Mesenchymal stem cell (in vitro differentiated cells and primary cell): ENCODE measurements at regions not wholly inside any gene's neighbourhood (a gene's known extent, or its start where the extent isn't known, plus 50 kb on each side); places are given as distances from the start of the nearest gene placed in this dataset.

Source experiments
- DNase-seq: peaks from one replicate; pipeline ENCODE4 v3.0.0-alpha.2; 2013
- H2AFZ ChIP-seq: one replicate; pipeline ENCODE4 v1.6.1; 2013; ENCODE audit warnings: low read depth, mild to moderate bottlenecking, control low read depth, inconsistent platforms, low read length, moderate library complexity
- H2AK5ac ChIP-seq: 2 replicates; pipeline ENCODE4 v1.6.1; 2013; ENCODE audit warnings: low read length, moderate library complexity, mild to moderate bottlenecking, inconsistent platforms; ENCODE audit not compliant: severe bottlenecking
- H2BK120ac ChIP-seq: one replicate; pipeline ENCODE4 v1.6.1; 2013; ENCODE audit warnings: low read depth, mild to moderate bottlenecking, inconsistent platforms, low read length, moderate library complexity
- H2BK12ac ChIP-seq, 2 experiments: one replicate each; pipeline ENCODE4 v1.6.1; 2013; ENCODE audit warnings: inconsistent platforms in 2 of 2, low read length in 2 of 2, mild to moderate bottlenecking in 2 of 2, moderate library complexity in 2 of 2, control low read depth in 1 of 2
- H2BK15ac ChIP-seq: one replicate; pipeline ENCODE4 v1.6.1; 2013; ENCODE audit warnings: mild to moderate bottlenecking, low read depth, inconsistent platforms; ENCODE audit not compliant: poor library complexity, severe bottlenecking
- H2BK5ac ChIP-seq: 2 replicates; pipeline ENCODE4 v1.6.1; 2013; ENCODE audit warnings: low read depth, mild to moderate bottlenecking, low read length, control low read depth, inconsistent platforms; ENCODE audit not compliant: poor library complexity, severe bottlenecking
- H3K14ac ChIP-seq, 2 experiments: one replicate each; pipeline ENCODE4 v1.6.1; 2013; ENCODE audit warnings: inconsistent platforms in 2 of 2, low read length in 2 of 2, control low read depth in 1 of 2, mild to moderate bottlenecking in 1 of 2, moderate library complexity in 1 of 2
- H3K18ac ChIP-seq, 2 experiments: one replicate each; pipeline ENCODE4 v1.6.1; 2013; ENCODE audit warnings: inconsistent platforms in 2 of 2, low read length in 2 of 2, control low read depth in 1 of 2, low read depth in 1 of 2, mild to moderate bottlenecking in 1 of 2
- H3K23ac ChIP-seq, 2 experiments: one replicate each; pipeline ENCODE4 v1.6.1; 2013; ENCODE audit warnings: inconsistent platforms in 2 of 2, low read length in 2 of 2, mild to moderate bottlenecking in 2 of 2, moderate library complexity in 2 of 2, control low read depth in 1 of 2
- H3K27ac ChIP-seq: 2 replicates; pipeline ENCODE4 v1.5.1; 2013; ENCODE audit warnings: mild to moderate bottlenecking, moderate library complexity, low read length, control low read depth, inconsistent platforms; ENCODE audit not compliant: poor library complexity, severe bottlenecking
- H3K27me3 ChIP-seq, 2 experiments: 2 replicates each; pipeline versions ENCODE4 v1.6.1 to v1.7.0; 2013; ENCODE audit warnings: low read length in 2 of 2, mild to moderate bottlenecking in 2 of 2, moderate library complexity in 2 of 2, control low read depth in 1 of 2, inconsistent platforms in 1 of 2; ENCODE audit not compliant: control insufficient read depth in 1 of 2, insufficient read depth in 1 of 2
- H3K36me3 ChIP-seq, 2 experiments: 2 replicates each; pipeline versions ENCODE4 v1.6.1 to v1.7.0; 2013; ENCODE audit warnings: low read length in 2 of 2, control low read depth in 1 of 2, inconsistent platforms in 1 of 2, low read depth in 1 of 2, mild to moderate bottlenecking in 1 of 2; ENCODE audit not compliant: insufficient read depth in 2 of 2, control insufficient read depth in 1 of 2
- H3K4ac ChIP-seq, 2 experiments: one replicate each; pipeline ENCODE4 v1.6.1; 2013; ENCODE audit warnings: inconsistent platforms in 2 of 2, low read length in 2 of 2, mild to moderate bottlenecking in 2 of 2, moderate library complexity in 2 of 2, control low read depth in 1 of 2, low read depth in 1 of 2
- H3K4me1 ChIP-seq: 2 replicates; pipeline ENCODE4 v1.6.1; 2013; ENCODE audit warnings: low read depth, low read length, control low read depth; ENCODE audit not compliant: control insufficient read depth, insufficient read depth
- H3K4me2 ChIP-seq: 2 replicates; pipeline ENCODE4 v1.6.1; 2013; ENCODE audit warnings: low read length, mild to moderate bottlenecking, inconsistent platforms; ENCODE audit not compliant: poor library complexity, severe bottlenecking
- H3K4me3 ChIP-seq, 2 experiments: 2 replicates each; pipeline versions ENCODE4 v1.5.1 to v1.7.0; 2013; ENCODE audit warnings: low read length in 2 of 2, mild to moderate bottlenecking in 2 of 2, control low read depth in 1 of 2, low read depth in 1 of 2; ENCODE audit not compliant: insufficient read depth in 1 of 2
- H3K79me1 ChIP-seq: replicated peaks from 2 replicates; pipeline ENCODE4 v1.6.1; 2013; ENCODE audit warnings: mild to moderate bottlenecking, control low read depth, low read length, inconsistent platforms; ENCODE audit not compliant: poor library complexity, severe bottlenecking
- H3K9ac ChIP-seq: 2 replicates; pipeline ENCODE4 v1.7.0; 2013; ENCODE audit warnings: mild to moderate bottlenecking, low read length, moderate library complexity
- H3K9me3 ChIP-seq: 2 replicates; pipeline ENCODE4 v1.7.0; 2013; ENCODE audit warnings: mild to moderate bottlenecking, low read length; ENCODE audit not compliant: control insufficient read depth
- H4K8ac ChIP-seq: one replicate; pipeline ENCODE4 v1.6.1; 2013; ENCODE audit warnings: inconsistent platforms, mild to moderate bottlenecking, low read length, moderate library complexity
- H4K91ac ChIP-seq: one replicate; pipeline ENCODE4 v1.6.1; 2013; ENCODE audit warnings: mild to moderate bottlenecking, low read length, inconsistent platforms
- WGBS: methylation state at CpG from one replicate; pipeline ENCODE4 v1.1.7; 2013; ENCODE audit warnings: mixed read lengths; 5-methylcytosine and 5-hydroxymethylcytosine counted together

GRCh38 chr7:73976761-73977618 lies 51.0 kb upstream of the ELN start:
- Histone ChIP-seq H4K8ac (no peak overlapping the region), H2AK5ac (no peak overlapping the region), H3K4ac (no peak overlapping the region), H3K4me2 (no peak overlapping the region), H2BK5ac (no peak overlapping the region), H2BK15ac (no peak overlapping the region), H3K23ac (no peak overlapping the region), H2AFZ (no peak overlapping the region), H2BK12ac (no peak overlapping the region), H3K18ac (no peak overlapping the region), H3K36me3 (peaks cover 0 to 4% of the 10 kb centered on the region in 2 experiments), H4K91ac (no peak overlapping the region), H2BK120ac (no peak overlapping the region), H3K27me3 (peaks cover 22 to 27% of the 10 kb centered on the region in 2 experiments), H3K9ac (no peak overlapping the region), H3K27ac (no peak overlapping the region), H3K4me3 (no peak overlapping the region), H3K79me1 (no peaks in the 10 kb centered on the region), H3K9me3 (no peaks in the 10 kb centered on the region), H3K4me1 (peaks cover 3% of the 10 kb centered on the region), H3K14ac (no peak overlapping the region)
- 53% methylated on average over 23 of the region's 24 CpGs for WGBS
- DNase-seq, result peak; percentile 26

GRCh38 chr7:73977619-73978618 lies 50.1 kb upstream of the ELN start:
- Histone ChIP-seq H3K23ac (no peak overlapping the region), H2BK15ac (no peak overlapping the region), H3K4me3 (peak overlapping the region in 1 of 2 experiments; percentile 40), H3K27ac (no peak overlapping the region), H4K8ac (no peak overlapping the region), H2AFZ (no peak overlapping the region), H3K4ac (no peak overlapping the region), H3K4me2 (no peak overlapping the region), H3K36me3 (peaks cover 0 to 4% of the 10 kb centered on the region in 2 experiments), H3K9ac (peak overlapping the region; percentile 31), H3K18ac (no peak overlapping the region), H3K79me1 (no peaks in the 10 kb centered on the region), H4K91ac (peak overlapping the region; percentile 55), H3K27me3 (peaks cover 18 to 24% of the 10 kb centered on the region in 2 experiments), H2BK120ac (no peak overlapping the region), H3K4me1 (peaks cover 3% of the 10 kb centered on the region), H2AK5ac (no peak overlapping the region), H2BK12ac (no peak overlapping the region), H3K9me3 (no peaks in the 10 kb centered on the region), H3K14ac (no peak overlapping the region), H2BK5ac (no peak overlapping the region)
- 85% methylated on average over 23 of the region's 23 CpGs for WGBS
- DNase-seq, result no peak
